Myocyte (in vitro differentiated cells): ENCODE measurements at regions not wholly inside any gene's neighbourhood (a gene's known extent, or its start where the extent isn't known, plus 50 kb on each side); places are given as distances from the start of the nearest gene placed in this dataset.

ENCODE experiments used
- DNase-seq: peaks from one replicate; pipeline ENCODE4 v3.0.0-alpha.2; 2012; ENCODE audit warnings: low read depth

GRCh38 chr2:18265614-18266586 lies 294.6 kb downstream of the RDH14 start:
- no peak for DNase-seq

GRCh38 chr2:18262601-18263000 lies 297.9 kb downstream of the RDH14 start:
- DNase-seq, result no peak

GRCh38 chr2:18253686-18254197 lies 306.7 kb downstream of the RDH14 start:
- DNase-seq, result no peak

GRCh38 chr2:18251486-18251885 lies 309.0 kb downstream of the RDH14 start:
- peak; percentile 46 for DNase-seq

- DNase-seq, result no peak
Observed at GRCh38 chr2:18247282-18248110, 313.0 kb downstream of the RDH14 start.

- peak; percentile 76 for DNase-seq
Observed at GRCh38 chr2:18245375-18245774, 315.1 kb downstream of the RDH14 start.

GRCh38 chr2:18244845-18245244 lies 315.6 kb downstream of the RDH14 start:
- peak; percentile 24 for DNase-seq

GRCh38 chr2:18243816-18244215 lies 316.6 kb downstream of the RDH14 start:
- peak; percentile 72 for DNase-seq

GRCh38 chr2:18242716-18243115 lies 317.7 kb downstream of the RDH14 start:
- DNase-seq, result no peak

- peak; percentile 33 for DNase-seq
Observed at GRCh38 chr2:18238209-18238608, 322.2 kb downstream of the RDH14 start.

GRCh38 chr2:18237298-18237697 lies 323.2 kb downstream of the RDH14 start:
- DNase-seq, result no peak

- DNase-seq, result no peak
Observed at GRCh38 chr2:18232731-18233438, 327.6 kb downstream of the RDH14 start.

- no peak for DNase-seq
Observed at GRCh38 chr2:18230668-18231067, 329.8 kb downstream of the RDH14 start.

GRCh38 chr2:18219676-18220075 lies 340.8 kb downstream of the RDH14 start:
- peak; percentile 15 for DNase-seq

GRCh38 chr2:18218160-18218933 lies 339.9 kb downstream of the KCNS3 start:
- DNase-seq, result no peak

- no peak for DNase-seq
Observed at GRCh38 chr2:18214936-18215335, 336.5 kb downstream of the KCNS3 start.

- DNase-seq, result no peak
Observed at GRCh38 chr2:18213986-18214385, 335.5 kb downstream of the KCNS3 start.

- peak; percentile 34 for DNase-seq
Observed at GRCh38 chr2:18209934-18210639, 331.6 kb downstream of the KCNS3 start.

- no peak for DNase-seq
Observed at GRCh38 chr2:18208956-18209355, 330.5 kb downstream of the KCNS3 start.

- no peak for DNase-seq
Observed at GRCh38 chr2:18200771-18201170, 322.3 kb downstream of the KCNS3 start.
